ENCODE measurements at regions not wholly inside any gene's neighbourhood (a gene's known extent, or its start where the extent isn't known, plus 50 kb on each side); places are given as distances from the start of the nearest gene placed in this dataset.

DNA sequence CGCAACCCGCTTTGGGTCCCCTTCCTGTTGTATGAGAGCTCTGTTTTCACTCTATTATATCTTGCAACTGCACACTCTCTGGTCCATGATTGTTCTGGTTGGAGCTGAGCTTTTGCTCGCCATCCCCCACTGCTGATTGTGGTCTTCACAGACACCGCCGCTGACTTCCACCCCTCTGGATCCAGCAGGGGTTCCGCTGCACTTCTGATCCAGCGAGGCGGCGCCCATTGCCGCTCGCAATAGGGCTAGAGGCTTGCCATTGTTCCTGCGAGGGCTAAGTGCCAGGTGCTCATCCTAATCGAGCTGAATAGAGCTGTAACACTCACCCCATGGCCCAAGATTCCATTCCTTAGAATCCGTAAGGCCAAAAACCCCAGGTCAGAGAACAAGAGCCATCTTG lies 1905.8 kb upstream of the RAG2 start:
- TF ChIP-seq, protein P1, sequence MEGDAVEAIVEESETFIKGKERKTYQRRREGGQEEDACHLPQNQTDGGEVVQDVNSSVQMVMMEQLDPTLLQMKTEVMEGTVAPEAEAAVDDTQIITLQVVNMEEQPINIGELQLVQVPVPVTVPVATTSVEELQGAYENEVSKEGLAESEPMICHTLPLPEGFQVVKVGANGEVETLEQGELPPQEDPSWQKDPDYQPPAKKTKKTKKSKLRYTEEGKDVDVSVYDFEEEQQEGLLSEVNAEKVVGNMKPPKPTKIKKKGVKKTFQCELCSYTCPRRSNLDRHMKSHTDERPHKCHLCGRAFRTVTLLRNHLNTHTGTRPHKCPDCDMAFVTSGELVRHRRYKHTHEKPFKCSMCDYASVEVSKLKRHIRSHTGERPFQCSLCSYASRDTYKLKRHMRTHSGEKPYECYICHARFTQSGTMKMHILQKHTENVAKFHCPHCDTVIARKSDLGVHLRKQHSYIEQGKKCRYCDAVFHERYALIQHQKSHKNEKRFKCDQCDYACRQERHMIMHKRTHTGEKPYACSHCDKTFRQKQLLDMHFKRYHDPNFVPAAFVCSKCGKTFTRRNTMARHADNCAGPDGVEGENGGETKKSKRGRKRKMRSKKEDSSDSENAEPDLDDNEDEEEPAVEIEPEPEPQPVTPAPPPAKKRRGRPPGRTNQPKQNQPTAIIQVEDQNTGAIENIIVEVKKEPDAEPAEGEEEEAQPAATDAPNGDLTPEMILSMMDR (IDR thresholded peaks at IDR 0.05; ENCODE audit: insufficient read depth, low read depth, low read length): no peak
- no peak for DNase-seq (ENCODE audit: low read depth)
- CTCF ChIA-PET: no interaction called here
- no peak overlapping the region for H3K4me3 ChIP-seq (ENCODE audit: low read depth, low read length)
- H3K36me3 ChIP-seq (ENCODE audit: control insufficient read depth, insufficient read depth, low read length): no peaks in the 10 kb centered on the region
- POLR2A ChIA-PET: no interaction called here
- no peaks in the 10 kb centered on the region for H3K27me3 ChIP-seq (ENCODE audit: control insufficient read depth, insufficient read depth, low read length)

DNA sequence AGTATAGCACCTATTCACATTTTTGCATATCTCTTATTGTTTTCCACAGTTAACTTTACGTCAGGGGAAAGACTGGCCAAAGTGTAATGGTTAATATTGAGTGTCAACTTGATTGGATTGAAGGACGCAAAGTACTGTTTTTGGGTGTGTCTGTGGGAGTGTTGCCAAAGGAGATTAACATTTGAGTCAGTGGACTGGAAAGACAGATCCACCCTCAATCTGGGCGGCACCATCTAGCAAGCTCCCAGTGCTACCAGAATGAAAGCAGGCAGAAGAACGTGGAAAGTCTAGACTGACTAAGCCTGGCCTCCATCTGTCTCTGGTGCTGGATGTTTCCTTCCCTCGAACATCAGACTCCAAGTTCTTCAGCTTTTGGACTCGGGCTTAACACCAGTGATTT lies 1900.7 kb upstream of the RAG2 start:
- Histone ChIP-seq H3K36me3 (ENCODE audit: control insufficient read depth, insufficient read depth, low read length) (no peaks in the 10 kb centered on the region), H3K4me3 (ENCODE audit: low read depth, low read length) (no peak overlapping the region), H3K27me3 (ENCODE audit: control insufficient read depth, insufficient read depth, low read length) (no peaks in the 10 kb centered on the region)
- TF ChIP-seq, protein P1 (IDR thresholded peaks at IDR 0.05; ENCODE audit: insufficient read depth, low read depth, low read length): no peak
- DNase-seq (ENCODE audit: low read depth): no peak
- POLR2A ChIA-PET: no interaction called here
- CTCF ChIA-PET: no interaction called here

DNA sequence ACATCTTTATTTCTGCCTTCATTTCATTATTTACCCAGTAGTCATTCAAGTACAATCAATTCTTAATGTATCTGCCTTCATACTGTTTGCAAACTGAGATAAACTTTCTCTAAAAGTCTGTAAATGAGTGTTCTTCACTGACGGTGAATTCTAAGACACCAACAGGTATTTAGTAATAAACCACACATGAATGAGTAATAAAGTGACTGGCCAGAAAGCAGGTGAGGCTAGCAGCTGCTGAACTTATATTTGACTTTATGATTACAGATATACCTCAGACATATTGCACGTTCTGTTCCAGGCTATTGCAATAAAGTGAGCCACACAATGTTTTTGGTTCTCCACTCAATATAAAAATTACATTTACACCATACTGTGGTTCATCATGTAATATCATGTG lies 1894.0 kb upstream of the RAG2 start:
- TF ChIP-seq, protein P1 (IDR thresholded peaks at IDR 0.05; ENCODE audit: insufficient read depth, low read depth, low read length): no peak
- H3K36me3 ChIP-seq (ENCODE audit: control insufficient read depth, insufficient read depth, low read length): no peaks in the 10 kb centered on the region
- H3K27me3 ChIP-seq (ENCODE audit: control insufficient read depth, insufficient read depth, low read length): no peaks in the 10 kb centered on the region
- ChIA-PET POLR2A (no interaction called here), CTCF (no interaction called here)
- no peak for DNase-seq (ENCODE audit: low read depth)
- H3K4me3 ChIP-seq (ENCODE audit: low read depth, low read length): no peak overlapping the region

DNA sequence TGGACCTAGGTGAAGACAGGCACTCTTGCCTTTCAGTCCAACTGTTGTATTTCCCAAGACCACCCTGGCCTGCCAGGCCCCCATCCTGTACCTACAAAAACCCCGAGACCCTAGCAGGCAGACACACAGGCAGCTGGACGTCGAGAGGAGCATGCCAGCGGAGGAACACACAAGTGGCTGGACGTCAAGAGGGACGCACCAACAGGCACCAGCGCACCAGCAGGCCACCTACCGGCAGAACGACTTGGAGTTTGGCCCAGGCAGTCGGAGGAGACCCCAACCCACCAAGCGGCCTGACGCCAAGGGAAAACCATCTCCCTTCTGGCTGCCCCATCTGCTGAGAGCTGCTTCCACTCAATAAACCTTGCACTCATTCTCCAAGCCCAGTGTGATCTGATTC lies 1883.4 kb upstream of the RAG2 start:
- Histone ChIP-seq H3K4me3 (ENCODE audit: low read depth, low read length) (no peak overlapping the region), H3K27me3 (ENCODE audit: control insufficient read depth, insufficient read depth, low read length) (no peaks in the 10 kb centered on the region), H3K36me3 (ENCODE audit: control insufficient read depth, insufficient read depth, low read length) (no peaks in the 10 kb centered on the region)
- TF ChIP-seq, protein P1 (IDR thresholded peaks at IDR 0.05; ENCODE audit: insufficient read depth, low read depth, low read length): no peak
- CTCF ChIA-PET: no interaction called here
- POLR2A ChIA-PET: no interaction called here
- no peak for DNase-seq (ENCODE audit: low read depth)

DNA sequence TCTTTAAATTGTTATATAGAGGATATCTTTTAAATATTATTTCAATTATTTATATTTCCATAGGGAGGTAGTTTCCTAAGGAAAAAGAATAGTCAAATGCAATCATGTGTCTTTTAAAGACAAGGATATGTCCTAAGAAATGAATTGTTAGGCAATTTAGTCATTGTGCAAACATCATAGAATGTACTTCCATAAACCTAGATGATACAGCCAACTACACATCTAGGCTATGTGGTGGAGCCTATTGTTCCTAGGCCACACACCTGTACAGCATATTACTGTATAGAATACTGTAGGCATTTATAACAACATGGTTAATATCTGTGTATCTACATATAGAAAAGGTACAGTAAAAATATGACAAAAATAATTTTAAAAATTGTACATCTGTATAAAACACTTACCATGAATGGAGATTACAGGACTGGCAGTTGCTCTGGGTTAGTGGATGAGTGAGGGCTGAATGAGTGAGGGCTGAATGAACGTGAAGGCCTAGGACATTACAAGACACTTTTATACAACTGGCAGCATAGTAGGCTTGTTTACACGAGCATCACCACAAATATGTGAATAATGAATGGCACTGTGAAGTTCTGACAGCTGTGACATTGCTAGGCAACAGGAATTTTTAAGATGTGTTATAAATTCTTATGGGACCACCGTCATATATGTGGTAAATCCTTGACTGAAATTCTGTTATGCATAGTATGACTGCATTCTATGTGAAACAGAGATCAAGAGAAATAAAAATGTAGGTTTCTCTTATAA lies 1879.0 kb upstream of the RAG2 start:
- no peaks in the 10 kb centered on the region for H3K36me3 ChIP-seq (ENCODE audit: control insufficient read depth, insufficient read depth, low read length)
- no peaks in the 10 kb centered on the region for H3K27me3 ChIP-seq (ENCODE audit: control insufficient read depth, insufficient read depth, low read length)
- ChIA-PET POLR2A (no interaction called here), CTCF (no interaction called here)
- no peak for DNase-seq (ENCODE audit: low read depth)
- no peak overlapping the region for H3K4me3 ChIP-seq (ENCODE audit: low read depth, low read length)
- TF ChIP-seq, protein P1 (IDR thresholded peaks at IDR 0.05; ENCODE audit: insufficient read depth, low read depth, low read length): no peak
